ENCODE measurements at regions not wholly inside any gene's neighbourhood (a gene's known extent, or its start where the extent isn't known, plus 50 kb on each side); places are given as distances from the start of the nearest gene placed in this dataset.

- DNase-seq, result peak; percentile 8
- Histone ChIP-seq H3K27me3 (ENCODE audit: insufficient read depth, low read depth, severe bottlenecking) (no peaks in the 10 kb centered on the region), H3K9me3 (ENCODE audit: severe bottlenecking) (no peaks in the 10 kb centered on the region), H3K27ac (no peak overlapping the region), H3K4me3 (ENCODE audit: low read depth, low read length) (no peak overlapping the region), H3K36me3 (no peaks in the 10 kb centered on the region)
- TF ChIP-seq CTCF (IDR thresholded peaks at IDR 0.05; ENCODE audit: low read depth, low read length), result no peak
Observed at GRCh38 chr12:73612551-73612950, 925.1 kb upstream of the ATXN7L3B start.

- Histone ChIP-seq H3K4me3 (ENCODE audit: low read depth, low read length) (no peak overlapping the region), H3K36me3 (no peaks in the 10 kb centered on the region), H3K27ac (no peak overlapping the region), H3K9me3 (ENCODE audit: severe bottlenecking) (no peaks in the 10 kb centered on the region), H3K27me3 (ENCODE audit: insufficient read depth, low read depth, severe bottlenecking) (no peaks in the 10 kb centered on the region)
- no peak for TF ChIP-seq CTCF (IDR thresholded peaks at IDR 0.05; ENCODE audit: low read depth, low read length)
- no peak for DNase-seq
Observed at GRCh38 chr12:73623421-73623820, 914.2 kb upstream of the ATXN7L3B start.

- no peak for DNase-seq
- Histone ChIP-seq H3K27me3 (ENCODE audit: insufficient read depth, low read depth, severe bottlenecking) (no peaks in the 10 kb centered on the region), H3K9me3 (ENCODE audit: severe bottlenecking) (no peaks in the 10 kb centered on the region), H3K27ac (no peak overlapping the region), H3K36me3 (no peaks in the 10 kb centered on the region), H3K4me3 (ENCODE audit: low read depth, low read length) (no peak overlapping the region)
- no peak for TF ChIP-seq CTCF (IDR thresholded peaks at IDR 0.05; ENCODE audit: low read depth, low read length)
Observed at GRCh38 chr12:73625226-73625625, 912.4 kb upstream of the ATXN7L3B start.

GRCh38 chr12:73629171-73629570 lies 908.5 kb upstream of the ATXN7L3B start:
- DNase-seq, result no peak
- H3K27me3 ChIP-seq (ENCODE audit: insufficient read depth, low read depth, severe bottlenecking), result no peaks in the 10 kb centered on the region
- no peak overlapping the region for H3K27ac ChIP-seq
- no peaks in the 10 kb centered on the region for H3K36me3 ChIP-seq
- no peak overlapping the region for H3K4me3 ChIP-seq (ENCODE audit: low read depth, low read length)
- no peak for TF ChIP-seq CTCF (IDR thresholded peaks at IDR 0.05; ENCODE audit: low read depth, low read length)
- no peaks in the 10 kb centered on the region for H3K9me3 ChIP-seq (ENCODE audit: severe bottlenecking)

GRCh38 chr12:73629893-73630831 lies 907.5 kb upstream of the ATXN7L3B start:
- TF ChIP-seq CTCF (IDR thresholded peaks at IDR 0.05; ENCODE audit: low read depth, low read length), result no peak
- DNase-seq, result no peak
- H3K27ac ChIP-seq, result no peak overlapping the region
- H3K36me3 ChIP-seq, result no peaks in the 10 kb centered on the region
- H3K9me3 ChIP-seq (ENCODE audit: severe bottlenecking), result no peaks in the 10 kb centered on the region
- no peaks in the 10 kb centered on the region for H3K27me3 ChIP-seq (ENCODE audit: insufficient read depth, low read depth, severe bottlenecking)
- no peak overlapping the region for H3K4me3 ChIP-seq (ENCODE audit: low read depth, low read length)

Data from WERI-Rb-1 (cell line).